ENCODE measurements at regions not wholly inside any gene's neighbourhood (a gene's known extent, or its start where the extent isn't known, plus 50 kb on each side); places are given as distances from the start of the nearest gene placed in this dataset.
"Not testable (repeated sequence)": the region's sequence is repeated elsewhere in the genome, so short reads cannot be mapped to it uniquely, and the experiment has no call there.

- Histone ChIP-seq H3K9me3 (replicated peaks; ENCODE audit: control insufficient read depth, insufficient read depth, low read length) (peaks cover 2% of the 10 kb centered on the region), H3K9me1 (replicated peaks; ENCODE audit: control insufficient read depth, extremely low read depth, insufficient read depth, low read length) (no peaks in the 10 kb centered on the region), H3K9ac (replicated peaks; ENCODE audit: extremely low read depth, insufficient read depth, low read length) (no peak overlapping the region), H3K27ac (ENCODE audit: insufficient read depth, low read depth, low read length) (no peak overlapping the region), H3K4me1 (ENCODE audit: control insufficient read depth, extremely low read depth, insufficient read depth, low read length) (no peaks in the 10 kb centered on the region), H3K36me3 (ENCODE audit: control insufficient read depth in 2 of 2, extremely low read depth in 1 of 2, insufficient read depth in 2 of 2, low read length in 2 of 2) (no peaks in the 10 kb centered on the region), H3K4me3 (replicated peaks in 1 of 3; ENCODE audit: insufficient read depth in 1 of 3, low read depth in 1 of 3, low read length in 3 of 3) (no peak overlapping the region), H2AFZ (ENCODE audit: low read depth, low read length) (no peak overlapping the region), H3K79me2 (ENCODE audit: control insufficient read depth, insufficient read depth, low read length) (no peaks in the 10 kb centered on the region), H3K27me3 (ENCODE audit: control insufficient read depth in 2 of 2, insufficient read depth in 2 of 2, low read length in 2 of 2) (no peaks in the 10 kb centered on the region), H3K4me2 (ENCODE audit: insufficient read depth, low read length) (no peak overlapping the region), H4K20me1 (replicated peaks; ENCODE audit: control insufficient read depth, extremely low read depth, insufficient read depth, low read length) (no peaks in the 10 kb centered on the region)
- BruUV-seq (replicated peaks), result no TSS peak
- intact Hi-C loops (cut with micrococcal nuclease) (no loop called here), dilution Hi-C loops (cut with MboI; ENCODE audit: extremely low pct_ligation_motif_present, low sequenced_read_pairs) (no loop called here)
- ChIA-PET CTCF (no interaction called here), POLR2A (no interaction called here)
- FAIRE-seq (no peak), DNase-seq (ENCODE audit: low read depth, low spot score) (no peak)
- no peak for TF ChIP-seq CTCF (IDR thresholded peaks at IDR 0.05; ENCODE audit: extremely low read depth in 1 of 2, insufficient read depth in 1 of 2, low read depth in 1 of 2, low read length in 2 of 2)
- no peak for TF ChIP-seq GATA2 (IDR thresholded peaks at IDR 0.05; ENCODE audit: insufficient read depth, insufficient read length, low read depth, low read length)
- TF ChIP-seq POLR2AphosphoS5 (IDR thresholded peaks at IDR 0.05; ENCODE audit: insufficient read depth, low read depth, low read length), result no peak
- no peak for TF ChIP-seq POLR2A (IDR thresholded peaks at IDR 0.05; ENCODE audit: low read depth, low read length)
- TF ChIP-seq FOS (IDR thresholded peaks at IDR 0.05; ENCODE audit: borderline replicate concordance, insufficient read depth, low read length), result no peak
- TF ChIP-seq MAX (IDR thresholded peaks at IDR 0.05; ENCODE audit: insufficient read depth, insufficient read length), result no peak
- TF ChIP-seq JUN (IDR thresholded peaks at IDR 0.05; ENCODE audit: borderline replicate concordance, insufficient read depth, insufficient read length, low read depth), result no peak
- TF ChIP-seq MYC (IDR thresholded peaks at IDR 0.05; ENCODE audit: low read depth, low read length), result no peak
- no peak for TF ChIP-seq EZH2 (IDR thresholded peaks at IDR 0.05; ENCODE audit: borderline replicate concordance, low read depth, low read length, severe bottlenecking)
These were observed 2641.1 kb upstream of the DEFB115 start for GRCh38 chr20:28616354-28616753.

GRCh38 chr20:28619956-28620651 is 2637.4 kb upstream of the DEFB115 start:
- H3K27ac ChIP-seq (ENCODE audit: insufficient read depth, low read depth, low read length); H3K9me1 ChIP-seq (replicated peaks; ENCODE audit: control insufficient read depth, extremely low read depth, insufficient read depth, low read length); H3K9ac ChIP-seq (replicated peaks; ENCODE audit: extremely low read depth, insufficient read depth, low read length); H3K4me1 ChIP-seq (ENCODE audit: control insufficient read depth, extremely low read depth, insufficient read depth, low read length); H3K4me3 ChIP-seq (replicated peaks in 1 of 3; ENCODE audit: insufficient read depth in 1 of 3, low read depth in 1 of 3, low read length in 3 of 3); FAIRE-seq; H3K36me3 ChIP-seq (ENCODE audit: control insufficient read depth in 2 of 2, extremely low read depth in 1 of 2, insufficient read depth in 2 of 2, low read length in 2 of 2); POLR2A ChIA-PET; H4K20me1 ChIP-seq (replicated peaks; ENCODE audit: control insufficient read depth, extremely low read depth, insufficient read depth, low read length); CTCF ChIA-PET; H3K79me2 ChIP-seq (ENCODE audit: control insufficient read depth, insufficient read depth, low read length); DNase-seq (ENCODE audit: low read depth, low spot score); H3K4me2 ChIP-seq (ENCODE audit: insufficient read depth, low read length); H2AFZ ChIP-seq (ENCODE audit: low read depth, low read length); H3K27me3 ChIP-seq (ENCODE audit: control insufficient read depth in 2 of 2, insufficient read depth in 2 of 2, low read length in 2 of 2); dilution Hi-C loops (cut with MboI; ENCODE audit: extremely low pct_ligation_motif_present, low sequenced_read_pairs); H3K9me3 ChIP-seq (replicated peaks; ENCODE audit: control insufficient read depth, insufficient read depth, low read length); BruUV-seq (replicated peaks); intact Hi-C loops (cut with micrococcal nuclease): not testable (repeated sequence)

GRCh38 chr20:28625112-28625511 is 2632.4 kb upstream of the DEFB115 start:
- intact Hi-C loops (cut with micrococcal nuclease); DNase-seq (ENCODE audit: low read depth, low spot score); H3K79me2 ChIP-seq (ENCODE audit: control insufficient read depth, insufficient read depth, low read length); H3K9me3 ChIP-seq (replicated peaks; ENCODE audit: control insufficient read depth, insufficient read depth, low read length); CTCF ChIA-PET; H4K20me1 ChIP-seq (replicated peaks; ENCODE audit: control insufficient read depth, extremely low read depth, insufficient read depth, low read length); POLR2A ChIA-PET; H2AFZ ChIP-seq (ENCODE audit: low read depth, low read length); BruUV-seq (replicated peaks); H3K9ac ChIP-seq (replicated peaks; ENCODE audit: extremely low read depth, insufficient read depth, low read length); dilution Hi-C loops (cut with MboI; ENCODE audit: extremely low pct_ligation_motif_present, low sequenced_read_pairs); H3K36me3 ChIP-seq (ENCODE audit: control insufficient read depth in 2 of 2, extremely low read depth in 1 of 2, insufficient read depth in 2 of 2, low read length in 2 of 2); FAIRE-seq; H3K9me1 ChIP-seq (replicated peaks; ENCODE audit: control insufficient read depth, extremely low read depth, insufficient read depth, low read length); H3K4me2 ChIP-seq (ENCODE audit: insufficient read depth, low read length); H3K27ac ChIP-seq (ENCODE audit: insufficient read depth, low read depth, low read length); H3K4me3 ChIP-seq (replicated peaks in 1 of 3; ENCODE audit: insufficient read depth in 1 of 3, low read depth in 1 of 3, low read length in 3 of 3); H3K27me3 ChIP-seq (ENCODE audit: control insufficient read depth in 2 of 2, insufficient read depth in 2 of 2, low read length in 2 of 2); H3K4me1 ChIP-seq (ENCODE audit: control insufficient read depth, extremely low read depth, insufficient read depth, low read length): not testable (repeated sequence)
